OCI-LY1 (cell line): ENCODE measurements at regions not wholly inside any gene's neighbourhood (a gene's known extent, or its start where the extent isn't known, plus 50 kb on each side); places are given as distances from the start of the nearest gene placed in this dataset.

ENCODE experiments used
- H2AFZ ChIP-seq: fragments of 200-600 bp; sonication (generic), shearing (Covaris generic); 2 replicates; pipeline ENCODE4 v1.6.0; 2014; ENCODE audit warnings: antibody characterized with exemption, mild to moderate bottlenecking, low read length
- H3F3A ChIP-seq: fragments of 200-600 bp; sonication (generic), shearing (Covaris generic); 2 replicates; pipeline ENCODE4 v1.6.0; 2014; ENCODE audit warnings: mild to moderate bottlenecking, antibody characterized with exemption, low read length, moderate library complexity; ENCODE audit not compliant: insufficient read depth
- H3K27ac ChIP-seq: fragments of 200-600 bp; sonication (generic); 2 replicates; pipeline ENCODE4 v1.5.1; 2014; ENCODE audit warnings: low read length, mixed run types, mild to moderate bottlenecking, low read depth; ENCODE audit not compliant: poor library complexity, severe bottlenecking
- H3K27me3 ChIP-seq: fragments of 200-600 bp; sonication (generic); 2 replicates; pipeline ENCODE4 v1.6.0; 2014; ENCODE audit warnings: antibody characterized with exemption, mild to moderate bottlenecking, low read length, moderate library complexity; ENCODE audit not compliant: insufficient read depth
- H3K36me3 ChIP-seq: fragments of 200-600 bp; sonication (generic); 2 replicates; pipeline ENCODE4 v1.6.1; 2014; ENCODE audit warnings: mild to moderate bottlenecking, antibody characterized with exemption, low read length, moderate library complexity, mixed read lengths; ENCODE audit not compliant: insufficient read depth
- H3K4me1 ChIP-seq: fragments of 200-600 bp; sonication (generic); 2 replicates; pipeline ENCODE4 v1.5.1; 2014; ENCODE audit warnings: mild to moderate bottlenecking, low read length, moderate library complexity; ENCODE audit not compliant: insufficient read depth, severe bottlenecking
- H3K4me2 ChIP-seq: fragments of 200-600 bp; sonication (generic), shearing (Covaris generic); 2 replicates; pipeline ENCODE4 v1.6.1; 2014; ENCODE audit warnings: low read length
- H3K4me3 ChIP-seq: fragments of 200-600 bp; sonication (generic); 2 replicates; pipeline ENCODE4 v1.5.1; 2014; ENCODE audit warnings: low read length, low read depth, mild to moderate bottlenecking, mixed read lengths; ENCODE audit not compliant: poor library complexity, severe bottlenecking
- H3K79me2 ChIP-seq: fragments of 200-600 bp; shearing (Covaris generic); 2 replicates; pipeline ENCODE4 v1.6.1; 2016; ENCODE audit warnings: mixed run types, low read length, mixed read lengths; ENCODE audit not compliant: insufficient read depth
- H3K9ac ChIP-seq: fragments of 200-600 bp; sonication (generic), shearing (Covaris generic); 2 replicates; pipeline ENCODE4 v1.6.1; 2014; ENCODE audit warnings: mild to moderate bottlenecking, low read length, mixed read lengths
- H3K9me2 ChIP-seq: fragments of 200-600 bp; sonication (generic), shearing (Covaris generic); 2 replicates; pipeline ENCODE4 v1.6.1; 2014; ENCODE audit warnings: low read depth, mild to moderate bottlenecking, low read length, mixed read lengths
- H3K9me3 ChIP-seq: fragments of 200-600 bp; shearing (Covaris generic); 2 replicates; pipeline ENCODE4 v1.6.1; 2014; ENCODE audit warnings: low read length, mixed read lengths
- H4K20me1 ChIP-seq: fragments of 200-600 bp; sonication (generic), shearing (Covaris generic); 2 replicates; pipeline ENCODE4 v1.6.0; 2016; ENCODE audit warnings: mild to moderate bottlenecking, low read length; ENCODE audit not compliant: insufficient read depth
- EZH2 ChIP-seq: fragments of 200-600 bp; sonication (generic), shearing (Covaris generic); IDR thresholded peaks from 2 replicates; pipeline ENCODE4 v1.8.0; 2017; ENCODE audit warnings: borderline replicate concordance, mixed run types, mild to moderate bottlenecking, antibody characterized with exemption, low read length, moderate library complexity, mixed read lengths
- TF ChIP-seq, protein P1 (sequence below): fragments of 200-600 bp; sonication (generic), shearing (Covaris generic); IDR thresholded peaks from 2 replicates; pipeline ENCODE4 v1.5.1; 2017; ENCODE audit warnings: mild to moderate bottlenecking, antibody characterized with exemption, low read length, moderate library complexity, mixed read lengths

DNA sequence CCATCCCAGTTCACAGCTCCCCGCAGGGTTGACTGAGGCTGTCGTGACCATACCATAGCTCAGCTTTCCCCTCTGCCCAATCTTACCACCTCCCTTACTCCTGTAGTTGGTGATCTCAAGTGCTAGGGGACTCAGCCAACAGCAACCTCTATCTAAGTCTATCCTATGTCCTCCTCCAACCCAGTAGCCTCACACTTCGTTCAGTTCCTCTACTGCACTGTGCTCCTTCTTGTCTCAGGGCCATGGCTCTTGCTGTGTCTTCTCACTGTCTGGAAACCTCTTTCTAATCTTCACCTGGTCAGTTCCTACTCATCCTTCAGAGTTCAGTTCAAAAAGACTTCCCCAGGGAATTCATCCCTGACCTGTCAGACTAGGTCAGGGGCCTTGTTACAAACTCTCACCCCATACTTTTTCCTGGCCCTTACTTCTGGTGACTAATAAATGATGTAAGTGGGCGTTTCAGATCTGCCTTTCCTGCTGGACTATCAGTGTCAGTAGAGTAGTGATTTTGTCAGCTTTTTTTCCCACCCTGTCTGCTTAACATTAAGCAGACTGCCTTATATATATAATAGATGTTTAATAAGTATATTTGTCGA lies 53.6 kb upstream of the NR3C1 start:
- H3K9ac ChIP-seq: no peak overlapping the region
- no peak overlapping the region for H3K4me3 ChIP-seq

DNA sequence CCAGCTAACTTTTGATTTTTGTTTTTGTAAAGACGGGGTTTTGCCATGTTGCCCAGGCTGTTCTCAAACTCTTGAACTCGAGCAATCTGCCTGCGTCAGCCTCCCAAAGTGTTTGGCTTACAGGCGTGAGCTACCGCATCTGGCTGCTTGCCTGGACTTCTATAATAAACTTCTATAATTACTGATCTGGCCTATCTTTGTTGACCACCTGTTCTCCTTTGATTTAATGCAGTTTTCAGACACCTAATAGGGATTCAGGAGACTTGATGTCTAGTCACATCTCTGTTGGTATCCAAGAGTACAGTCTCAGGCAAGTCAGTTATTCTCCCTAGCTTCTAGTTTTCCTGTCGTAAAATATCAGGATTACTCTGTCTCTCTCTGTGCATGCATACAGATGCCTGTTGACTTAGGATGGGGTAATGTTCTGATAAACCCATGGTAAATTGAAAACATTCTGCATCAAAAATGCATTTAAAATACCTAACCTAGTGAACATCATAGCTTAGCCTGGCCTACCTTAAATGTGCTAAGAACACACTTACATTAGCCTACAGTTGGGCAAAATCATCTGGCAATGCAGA lies 51.5 kb upstream of the NR3C1 start:
- Histone ChIP-seq H3F3A (no peaks in the 10 kb centered on the region), H3K36me3 (no peaks in the 10 kb centered on the region), H3K4me2 (no peak overlapping the region), H3K9me2 (no peaks in the 10 kb centered on the region), H3K9ac (no peak overlapping the region), H2AFZ (no peak overlapping the region), H3K9me3 (no peaks in the 10 kb centered on the region), H3K27ac (no peak overlapping the region), H3K27me3 (no peaks in the 10 kb centered on the region), H3K4me3 (no peak overlapping the region), H4K20me1 (no peaks in the 10 kb centered on the region), H3K4me1 (no peaks in the 10 kb centered on the region), H3K79me2 (no peaks in the 10 kb centered on the region)
- TF ChIP-seq, protein P1, sequence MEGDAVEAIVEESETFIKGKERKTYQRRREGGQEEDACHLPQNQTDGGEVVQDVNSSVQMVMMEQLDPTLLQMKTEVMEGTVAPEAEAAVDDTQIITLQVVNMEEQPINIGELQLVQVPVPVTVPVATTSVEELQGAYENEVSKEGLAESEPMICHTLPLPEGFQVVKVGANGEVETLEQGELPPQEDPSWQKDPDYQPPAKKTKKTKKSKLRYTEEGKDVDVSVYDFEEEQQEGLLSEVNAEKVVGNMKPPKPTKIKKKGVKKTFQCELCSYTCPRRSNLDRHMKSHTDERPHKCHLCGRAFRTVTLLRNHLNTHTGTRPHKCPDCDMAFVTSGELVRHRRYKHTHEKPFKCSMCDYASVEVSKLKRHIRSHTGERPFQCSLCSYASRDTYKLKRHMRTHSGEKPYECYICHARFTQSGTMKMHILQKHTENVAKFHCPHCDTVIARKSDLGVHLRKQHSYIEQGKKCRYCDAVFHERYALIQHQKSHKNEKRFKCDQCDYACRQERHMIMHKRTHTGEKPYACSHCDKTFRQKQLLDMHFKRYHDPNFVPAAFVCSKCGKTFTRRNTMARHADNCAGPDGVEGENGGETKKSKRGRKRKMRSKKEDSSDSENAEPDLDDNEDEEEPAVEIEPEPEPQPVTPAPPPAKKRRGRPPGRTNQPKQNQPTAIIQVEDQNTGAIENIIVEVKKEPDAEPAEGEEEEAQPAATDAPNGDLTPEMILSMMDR: no peak
- no peak for TF ChIP-seq EZH2

More for the DNA sequence above, 53.6 kb upstream of the NR3C1 start:
- Histone ChIP-seq H3K9me3 (no peaks in the 10 kb centered on the region), H3K4me1 (no peaks in the 10 kb centered on the region), H4K20me1 (no peaks in the 10 kb centered on the region), H3F3A (no peaks in the 10 kb centered on the region), H3K27ac (no peak overlapping the region), H3K36me3 (no peaks in the 10 kb centered on the region), H3K9me2 (no peaks in the 10 kb centered on the region), H2AFZ (peak overlapping the region; percentile 7; the same call in 1 of the 2 replicates), H3K4me2 (no peak overlapping the region), H3K27me3 (no peaks in the 10 kb centered on the region), H3K79me2 (no peaks in the 10 kb centered on the region)
- TF ChIP-seq, protein P1: no peak
- no peak for TF ChIP-seq EZH2

DNA sequence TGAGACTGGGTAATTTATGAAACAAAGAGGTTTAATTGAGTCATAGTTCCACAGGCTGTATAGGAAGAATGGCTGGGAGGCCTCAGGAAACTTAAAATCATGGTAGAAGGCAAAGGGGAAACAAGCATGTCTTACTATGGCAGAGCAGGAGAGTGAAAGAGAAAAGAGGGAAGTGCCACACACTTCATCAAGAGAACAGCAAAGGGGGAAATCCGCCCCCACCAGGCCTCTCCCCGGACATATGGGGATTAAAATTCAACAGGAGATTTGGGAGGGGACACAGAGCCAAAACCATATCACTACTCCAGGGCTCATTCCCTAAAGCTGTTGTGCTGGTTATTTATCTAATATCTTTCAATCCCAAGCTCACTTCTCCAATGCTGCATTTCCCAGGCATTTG lies 50.2 kb upstream of the NR3C1 start:
- no peaks in the 10 kb centered on the region for H3K27me3 ChIP-seq
- TF ChIP-seq, protein P1: no peak
- TF ChIP-seq EZH2: no peak
- H3K4me3 ChIP-seq: no peak overlapping the region
- H3K79me2 ChIP-seq: no peaks in the 10 kb centered on the region
- no peaks in the 10 kb centered on the region for H3K9me2 ChIP-seq
- H3F3A ChIP-seq: no peaks in the 10 kb centered on the region
- no peaks in the 10 kb centered on the region for H3K9me3 ChIP-seq
- H4K20me1 ChIP-seq: no peaks in the 10 kb centered on the region
- no peaks in the 10 kb centered on the region for H3K36me3 ChIP-seq
- no peaks in the 10 kb centered on the region for H3K4me1 ChIP-seq
- no peak overlapping the region for H2AFZ ChIP-seq
- H3K9ac ChIP-seq: no peak overlapping the region
- no peak overlapping the region for H3K27ac ChIP-seq
- H3K4me2 ChIP-seq: no peak overlapping the region
